Loucy (cell line): ENCODE measurements at regions not wholly inside any gene's neighbourhood (a gene's known extent, or its start where the extent isn't known, plus 50 kb on each side); places are given as distances from the start of the nearest gene placed in this dataset.

Experiments used
- H2AFZ ChIP-seq: fragments of 200-600 bp; sonication (generic); 2 replicates; pipeline ENCODE4 v1.6.0; 2016; ENCODE audit warnings: antibody characterized with exemption, mild to moderate bottlenecking, low read length, moderate library complexity
- H3F3A ChIP-seq: fragments of 200-600 bp; 2 replicates; pipeline ENCODE4 v1.6.0; 2016; ENCODE audit warnings: antibody characterized with exemption, low read depth, mild to moderate bottlenecking
- H3K27me3 ChIP-seq: fragments of 200-600 bp; sonication (generic); 2 replicates; pipeline ENCODE4 v1.6.1; 2014; ENCODE audit warnings: low read length, mild to moderate bottlenecking; ENCODE audit not compliant: insufficient read depth, poor library complexity, severe bottlenecking
- H3K36me3 ChIP-seq: fragments of 200-600 bp; sonication (generic); 2 replicates; pipeline ENCODE4 v1.6.1; 2016; ENCODE audit warnings: low read length; ENCODE audit not compliant: insufficient read depth
- H3K4me1 ChIP-seq: fragments of 200-600 bp; sonication (generic); 2 replicates; pipeline ENCODE4 v1.5.1; 2014; ENCODE audit warnings: low read length, mild to moderate bottlenecking; ENCODE audit not compliant: insufficient read depth, poor library complexity, severe bottlenecking
- H3K4me2 ChIP-seq: fragments of 200-600 bp; sonication (generic); 2 replicates; pipeline ENCODE4 v1.6.0; 2014; ENCODE audit warnings: antibody characterized with exemption, low read length, low read depth, mild to moderate bottlenecking; ENCODE audit not compliant: poor library complexity, severe bottlenecking
- H3K4me3 ChIP-seq: fragments of 200-600 bp; sonication (generic); 2 replicates; pipeline ENCODE4 v1.5.1; 2014; ENCODE audit warnings: low read length, mild to moderate bottlenecking, mixed read lengths; ENCODE audit not compliant: poor library complexity, severe bottlenecking
- H3K79me2 ChIP-seq: fragments of 200-600 bp; sonication (generic); 2 replicates; pipeline ENCODE4 v1.6.1; 2014; ENCODE audit warnings: low read length; ENCODE audit not compliant: insufficient read depth
- H3K9ac ChIP-seq: fragments of 200-600 bp; sonication (generic); 2 replicates; pipeline ENCODE4 v1.6.0; 2014; ENCODE audit warnings: mild to moderate bottlenecking, low read depth, low read length, moderate library complexity; ENCODE audit not compliant: poor library complexity, severe bottlenecking
- H3K9me2 ChIP-seq: fragments of 200-600 bp; sonication (generic); replicated peaks from 2 replicates; pipeline ENCODE4 v1.6.1; 2016; ENCODE audit warnings: low read depth, low read length, mixed read lengths
- H3K9me3 ChIP-seq: fragments of 200-600 bp; sonication (generic); 2 replicates; pipeline ENCODE4 v1.6.1; 2014; ENCODE audit warnings: mild to moderate bottlenecking, antibody characterized with exemption, low read length, low read depth; ENCODE audit not compliant: insufficient read depth
- H4K20me1 ChIP-seq: fragments of 200-600 bp; sonication (generic); 2 replicates; pipeline ENCODE4 v1.6.0; 2014; ENCODE audit warnings: antibody characterized with exemption, low read length, mild to moderate bottlenecking; ENCODE audit not compliant: insufficient read depth, poor library complexity, severe bottlenecking
- CTCF ChIP-seq: fragments of 200-600 bp; sonication (generic); conservative IDR thresholded peaks from 2 replicates; pipeline ENCODE4 v1.5.1; 2014; ENCODE audit warnings: mild to moderate bottlenecking, antibody characterized with exemption, low read length
- EZH2phosphoT487 ChIP-seq: fragments of 200-600 bp; IDR thresholded peaks from 2 replicates; pipeline ENCODE4 v1.6.1; 2018; ENCODE audit warnings: antibody characterized with exemption, mild to moderate bottlenecking, moderate library complexity, borderline replicate concordance

GRCh38 chr2:15715596-15715995 is 123.9 kb downstream of the DDX1 start:
- H4K20me1 ChIP-seq, result no peaks in the 10 kb centered on the region
- no peaks in the 10 kb centered on the region for H3K9me2 ChIP-seq
- no peaks in the 10 kb centered on the region for H3K27me3 ChIP-seq
- H3K9ac ChIP-seq, result no peak overlapping the region
- no peak for TF ChIP-seq CTCF
- no peak for TF ChIP-seq EZH2phosphoT487
- H3K4me2 ChIP-seq, result no peak overlapping the region
- no peaks in the 10 kb centered on the region for H3F3A ChIP-seq
- no peak overlapping the region for H3K4me3 ChIP-seq
- no peaks in the 10 kb centered on the region for H3K9me3 ChIP-seq
- H2AFZ ChIP-seq, result no peak overlapping the region
- H3K36me3 ChIP-seq, result no peaks in the 10 kb centered on the region
- H3K4me1 ChIP-seq, result no peaks in the 10 kb centered on the region
- no peaks in the 10 kb centered on the region for H3K79me2 ChIP-seq

GRCh38 chr2:15718103-15718943 is 126.7 kb downstream of the DDX1 start:
- Histone ChIP-seq H3K27me3 (no peaks in the 10 kb centered on the region), H4K20me1 (no peaks in the 10 kb centered on the region), H3K79me2 (no peaks in the 10 kb centered on the region), H3K9ac (no peak overlapping the region), H3K4me3 (no peak overlapping the region), H3K36me3 (no peaks in the 10 kb centered on the region), H3K4me2 (no peak overlapping the region), H3K9me3 (no peaks in the 10 kb centered on the region), H3K9me2 (no peaks in the 10 kb centered on the region), H2AFZ (no peak overlapping the region), H3K4me1 (no peaks in the 10 kb centered on the region), H3F3A (no peaks in the 10 kb centered on the region)
- TF ChIP-seq EZH2phosphoT487, result no peak
- no peak for TF ChIP-seq CTCF

GRCh38 chr2:15718944-15719323 is 127.3 kb downstream of the DDX1 start:
- TF ChIP-seq CTCF (no peak), EZH2phosphoT487 (no peak)
- Histone ChIP-seq H3K79me2 (no peaks in the 10 kb centered on the region), H3K4me2 (no peak overlapping the region), H3K36me3 (no peaks in the 10 kb centered on the region), H4K20me1 (no peaks in the 10 kb centered on the region), H3K4me3 (no peak overlapping the region), H2AFZ (no peak overlapping the region), H3K27me3 (no peaks in the 10 kb centered on the region), H3K4me1 (no peaks in the 10 kb centered on the region), H3K9me2 (no peaks in the 10 kb centered on the region), H3K9me3 (no peaks in the 10 kb centered on the region), H3K9ac (no peak overlapping the region), H3F3A (no peaks in the 10 kb centered on the region)
